SK-N-MC (cell line): ENCODE measurements at regions not wholly inside any gene's neighbourhood (a gene's known extent, or its start where the extent isn't known, plus 50 kb on each side); places are given as distances from the start of the nearest gene placed in this dataset.

Experiments
- EZH2 ChIP-seq: fragments of 200-600 bp; sonication (generic); IDR thresholded peaks from one replicate; pipeline ENCODE4 v1.6.1; 2017; ENCODE audit warnings: antibody characterized with exemption
- POLR2AphosphoS5 ChIP-seq: IDR thresholded peaks from 2 replicates; pipeline ENCODE4 v1.6.1; 2012; ENCODE audit warnings: mild to moderate bottlenecking, low read depth, low read length, borderline replicate concordance

GRCh38 chr14:87628129-87628528, 364.9 kb downstream of the GALC start:
- TF ChIP-seq EZH2 (no peak), POLR2AphosphoS5 (no peak)
